Esophagus (tissue), 2 donors: ENCODE measurements at regions not wholly inside any gene's neighbourhood (a gene's known extent, or its start where the extent isn't known, plus 50 kb on each side); places are given as distances from the start of the nearest gene placed in this dataset.
"Not testable (repeated sequence)": the region's sequence is repeated elsewhere in the genome, so short reads cannot be mapped to it uniquely, and the experiment has no call there.

Source experiments
- H3K27ac ChIP-seq, 2 donors: one replicate each; pipeline ENCODE4 v1.5.1; 2013; ENCODE audit warnings: low read depth in 2 of 2, mild to moderate bottlenecking in 2 of 2, inconsistent platforms in 1 of 2, low read length in 1 of 2, moderate library complexity in 1 of 2
- H3K27me3 ChIP-seq, 2 donors: one replicate each; pipeline ENCODE4 v1.6.1; 2013; ENCODE audit warnings: low read length in 2 of 2, control low read depth in 1 of 2, mild to moderate bottlenecking in 1 of 2; ENCODE audit not compliant: insufficient read depth in 2 of 2, control insufficient read depth in 1 of 2
- H3K36me3 ChIP-seq, 2 donors: one replicate each; pipeline ENCODE4 v1.6.1; 2013; ENCODE audit warnings: low read length in 1 of 2; ENCODE audit not compliant: control insufficient read depth in 2 of 2, insufficient read depth in 2 of 2
- H3K4me1 ChIP-seq, 2 donors: one replicate each; pipeline ENCODE4 v1.6.1; 2013; ENCODE audit warnings: low read length in 1 of 2; ENCODE audit not compliant: control insufficient read depth in 2 of 2, insufficient read depth in 2 of 2
- H3K4me3 ChIP-seq, 2 donors: one replicate each; pipeline ENCODE4 v1.5.1; 2013; ENCODE audit warnings: low read length in 2 of 2, mild to moderate bottlenecking in 2 of 2, low read depth in 1 of 2, moderate library complexity in 1 of 2
- H3K9me3 ChIP-seq, 2 donors: one replicate each; pipeline ENCODE4 v1.6.1; 2013; ENCODE audit warnings: mild to moderate bottlenecking in 2 of 2, low read depth in 1 of 2, low read length in 1 of 2, moderate library complexity in 1 of 2; ENCODE audit not compliant: control insufficient read depth in 2 of 2, insufficient read depth in 1 of 2
- WGBS, 2 donors: extraction: QIAGEN DNeasy Blood & Tissue Kit; methylation state at CpG; one replicate each; pipeline ENCODE4 v1.1.7; 2013; 5-methylcytosine and 5-hydroxymethylcytosine counted together
- donor health status: healthy with polysubstance abuse.
- donor health status: Bipolar disorder and iron deficiency.

DNA sequence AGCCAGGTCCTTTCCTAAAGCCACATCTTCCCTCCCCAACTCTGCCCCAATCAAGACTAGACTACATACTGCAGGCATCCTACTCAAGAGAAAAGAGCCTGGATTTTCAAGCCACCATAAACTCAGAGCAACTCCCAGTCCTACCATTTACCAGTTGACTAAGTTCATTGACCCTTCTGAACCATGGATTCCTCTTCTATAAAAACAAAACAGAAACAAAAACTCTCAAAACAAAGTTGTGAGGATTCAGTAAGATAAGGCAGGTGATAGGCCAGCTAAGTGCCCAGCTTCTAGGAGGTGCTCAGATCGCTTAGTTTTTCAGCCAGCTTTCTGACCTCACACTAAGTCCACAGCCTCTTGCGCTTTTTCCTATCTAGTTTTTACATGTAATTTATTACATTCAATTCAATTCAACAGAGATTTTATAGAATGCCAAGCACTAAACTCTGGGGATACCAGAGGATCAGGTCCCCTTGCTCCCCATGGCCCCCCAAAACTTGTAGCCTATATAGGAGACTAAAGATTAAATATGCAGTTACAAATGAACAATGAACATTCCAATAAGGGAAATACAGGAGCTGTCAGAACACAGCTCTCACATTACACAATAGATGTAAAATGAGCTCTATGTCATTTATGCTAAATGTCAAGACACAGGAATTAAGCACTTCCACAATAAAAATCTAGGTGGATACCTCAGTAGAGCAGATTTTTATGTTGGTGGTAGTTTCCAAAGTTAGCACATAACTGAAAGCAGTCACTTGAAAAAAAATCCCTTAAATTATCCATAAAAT, 104.5 kb upstream of the EGLN3 start:
- 89 to 96% methylated on average over 2 of the region's 2 CpGs for WGBS, 2 donors
- Histone ChIP-seq H3K27me3 (no peaks in the 10 kb centered on the region), H3K4me1 (peaks cover 0 to 5% of the 10 kb centered on the region in 2 donors), H3K36me3 (no peaks in the 10 kb centered on the region), H3K9me3 (no peaks in the 10 kb centered on the region), H3K4me3 (no peak overlapping the region), H3K27ac (no peak overlapping the region)

GRCh38 chr14:34053666-34054065, 102.8 kb upstream of the EGLN3 start:
- Histone ChIP-seq H3K4me3 (no peak overlapping the region), H3K27ac (no peak overlapping the region), H3K27me3 (no peaks in the 10 kb centered on the region), H3K9me3 (no peaks in the 10 kb centered on the region), H3K36me3 (no peaks in the 10 kb centered on the region), H3K4me1 (peaks cover 0 to 5% of the 10 kb centered on the region in 2 donors)
- WGBS, 2 donors: 83 to 85% methylated on average over 3 of the region's 3 CpGs

DNA sequence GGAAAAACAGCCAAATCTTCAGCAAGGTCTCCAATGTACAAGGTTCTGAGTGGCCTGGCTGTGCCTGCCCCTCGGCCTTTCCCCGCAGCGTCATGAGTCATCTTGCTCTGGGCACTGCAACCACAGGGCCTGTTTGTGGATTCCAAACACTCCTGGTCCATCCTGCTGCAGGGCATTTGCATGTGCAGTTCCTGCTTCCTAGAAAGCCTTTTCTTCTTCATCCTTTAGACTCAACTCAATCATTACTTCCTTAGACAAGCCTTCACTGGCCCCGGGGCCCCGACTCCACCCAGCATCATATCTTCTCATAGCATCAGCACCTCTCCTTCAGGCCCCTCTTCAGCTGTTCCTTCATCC, 101.8 kb upstream of the EGLN3 start:
- Histone ChIP-seq H3K27ac (no peak overlapping the region), H3K4me3 (no peak overlapping the region), H3K27me3 (no peaks in the 10 kb centered on the region), H3K9me3 (no peaks in the 10 kb centered on the region), H3K36me3 (no peaks in the 10 kb centered on the region), H3K4me1 (peaks cover 0 to 5% of the 10 kb centered on the region in 2 donors)
- 79 to 80% methylated on average over 5 of the region's 5 CpGs for WGBS, 2 donors

GRCh38 chr14:34051966-34052657, 101.2 kb upstream of the EGLN3 start:
- H3K27ac ChIP-seq: no peak overlapping the region
- H3K36me3 ChIP-seq: no peaks in the 10 kb centered on the region
- peaks cover 0 to 5% of the 10 kb centered on the region in 2 donors for H3K4me1 ChIP-seq
- no peaks in the 10 kb centered on the region for H3K27me3 ChIP-seq
- H3K4me3 ChIP-seq: no peak overlapping the region
- no peaks in the 10 kb centered on the region for H3K9me3 ChIP-seq
- 55 to 63% methylated on average over 5 of the region's 5 CpGs for WGBS, 2 donors

DNA sequence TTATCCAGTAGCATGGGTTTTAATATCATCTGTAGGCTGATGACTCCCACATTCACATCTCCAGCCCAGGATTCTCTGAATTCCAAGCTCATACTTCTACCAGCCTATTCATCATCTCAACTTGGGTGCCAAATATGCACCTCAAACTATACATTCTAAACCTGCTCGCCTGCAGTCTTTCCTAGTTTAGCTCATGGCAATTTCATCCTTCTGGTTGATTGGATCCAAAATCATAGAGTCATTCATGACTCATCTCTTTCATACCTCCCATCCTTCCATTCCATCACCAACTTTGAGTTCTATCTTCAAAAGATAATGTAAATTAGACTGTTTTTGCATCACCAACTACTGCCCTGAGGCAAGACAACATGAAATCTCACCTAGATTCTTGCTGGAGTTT, 99.7 kb upstream of the EGLN3 start:
- H3K27ac ChIP-seq: no peak overlapping the region
- H3K36me3 ChIP-seq: no peaks in the 10 kb centered on the region
- H3K4me3 ChIP-seq: no peak overlapping the region
- peaks cover 0 to 5% of the 10 kb centered on the region in 2 donors for H3K4me1 ChIP-seq
- 83 to 89% methylated on average over 1 of the region's 1 CpG for WGBS, 2 donors
- H3K27me3 ChIP-seq: no peaks in the 10 kb centered on the region
- H3K9me3 ChIP-seq: no peaks in the 10 kb centered on the region

- H3K27ac ChIP-seq: no peak overlapping the region
- H3K9me3 ChIP-seq: no peaks in the 10 kb centered on the region
- no peaks in the 10 kb centered on the region for H3K36me3 ChIP-seq
- H3K4me1 ChIP-seq: peaks cover 0 to 5% of the 10 kb centered on the region in 2 donors
- WGBS, 2 donors: 52 to 54% methylated on average over 5 of the region's 5 CpGs
- H3K4me3 ChIP-seq: no peak overlapping the region
- H3K27me3 ChIP-seq: no peaks in the 10 kb centered on the region
Observed at GRCh38 chr14:34049790-34050189, 98.9 kb upstream of the EGLN3 start.

DNA sequence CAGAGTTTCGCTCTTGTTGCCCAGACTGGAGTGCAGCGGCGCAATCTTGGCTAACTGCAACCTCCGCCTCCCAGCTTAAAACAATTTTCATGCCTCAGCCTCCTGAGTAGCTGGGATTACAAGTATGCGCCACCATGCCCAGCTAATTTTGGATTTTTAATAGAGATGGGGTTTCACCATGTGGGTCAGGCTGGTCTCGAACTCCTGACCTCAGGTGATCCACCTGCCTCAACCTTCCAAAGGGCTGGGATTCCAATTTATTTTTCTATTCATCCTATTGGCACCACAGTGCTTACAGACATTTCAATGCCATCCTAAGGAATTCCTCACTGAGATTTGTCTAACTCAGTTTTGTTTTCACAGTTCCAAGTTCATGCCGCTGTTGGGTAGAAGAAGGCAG, 98.3 kb upstream of the EGLN3 start:
- H3K27ac ChIP-seq, H3K36me3 ChIP-seq, H3K9me3 ChIP-seq, H3K4me1 ChIP-seq, H3K27me3 ChIP-seq, H3K4me3 ChIP-seq: not testable (repeated sequence)
- WGBS, 2 donors: 93 to 98% methylated on average over 7 of the region's 7 CpGs

DNA sequence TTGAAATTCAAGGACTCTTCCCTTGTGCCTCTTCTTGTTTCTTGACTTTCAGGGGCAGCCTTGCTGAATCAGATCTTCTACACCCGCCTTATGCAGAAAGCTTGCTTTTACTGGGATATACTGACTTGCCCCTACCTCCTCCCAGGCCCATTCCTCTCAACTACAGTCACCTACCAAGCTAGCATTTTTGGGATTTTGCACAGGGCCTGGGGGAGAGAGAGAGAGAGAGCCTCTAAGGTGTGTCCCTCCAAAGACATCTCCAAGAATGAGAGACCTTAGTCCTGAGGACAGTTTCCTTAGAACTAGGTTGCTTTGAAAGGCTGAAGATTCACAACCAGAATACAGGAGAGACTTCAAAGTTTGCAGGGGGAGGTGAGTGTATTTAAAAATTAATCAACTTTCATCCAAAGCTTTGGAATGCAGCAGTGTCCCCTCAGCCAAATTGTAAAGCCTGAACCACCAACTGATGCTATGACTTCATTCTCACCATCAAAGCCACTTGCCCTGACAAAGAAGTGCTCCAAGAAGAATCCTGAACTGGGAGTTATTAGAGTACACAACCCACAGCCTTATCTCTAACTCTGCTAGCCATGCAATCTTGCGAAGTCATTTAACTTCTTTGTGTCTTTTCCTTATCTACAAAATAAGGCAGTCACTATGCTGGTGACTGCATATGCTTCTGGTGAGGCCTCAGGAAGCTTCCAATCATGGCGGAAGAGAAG, 96.1 kb upstream of the EGLN3 start:
- Histone ChIP-seq H3K4me1 (peaks cover 0 to 3% of the 10 kb centered on the region in 2 donors), H3K27ac (no peak overlapping the region), H3K4me3 (no peak overlapping the region), H3K27me3 (no peaks in the 10 kb centered on the region), H3K36me3 (no peaks in the 10 kb centered on the region), H3K9me3 (no peaks in the 10 kb centered on the region)
- WGBS, 2 donors: 94 to 96% methylated on average over 3 of the region's 3 CpGs

DNA sequence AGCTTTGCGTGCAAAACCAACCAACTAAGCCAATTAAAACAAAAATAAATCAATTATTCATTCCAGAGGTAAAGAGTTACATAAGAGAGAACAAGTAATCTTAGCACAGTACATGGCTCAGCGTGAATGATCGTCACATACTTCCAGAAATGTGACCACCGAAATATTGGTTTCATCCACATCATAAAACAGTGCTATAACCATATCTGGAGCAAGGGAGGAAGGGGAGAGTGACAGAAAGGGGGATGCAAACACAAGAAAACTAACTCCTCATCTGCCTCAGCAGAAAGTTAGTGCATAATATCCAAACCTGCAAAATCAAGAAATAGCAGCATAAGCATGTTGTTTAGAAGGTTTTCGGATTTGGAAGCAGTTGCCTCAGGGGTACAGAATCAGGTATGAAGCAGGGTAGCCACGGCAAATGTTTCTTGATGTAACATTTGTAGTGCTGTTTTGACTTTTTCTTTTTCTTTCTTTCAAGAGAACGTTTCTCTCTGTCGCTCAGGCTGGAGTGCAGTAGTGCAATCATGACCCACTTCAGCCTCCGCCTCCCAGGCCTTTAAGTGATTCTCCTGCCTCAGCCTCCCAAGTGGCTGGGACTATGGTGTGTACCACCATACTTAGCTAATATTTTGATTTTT, 93.9 kb upstream of the EGLN3 start:
- H3K36me3 ChIP-seq: no peaks in the 10 kb centered on the region
- H3K4me3 ChIP-seq: no peak overlapping the region
- 89 to 91% methylated on average over 9 of the region's 9 CpGs for WGBS, 2 donors
- H3K9me3 ChIP-seq: no peaks in the 10 kb centered on the region
- H3K27ac ChIP-seq: no peak overlapping the region
- H3K27me3 ChIP-seq: no peaks in the 10 kb centered on the region
- H3K4me1 ChIP-seq: peaks cover 0 to 3% of the 10 kb centered on the region in 2 donors
